VCaP (cell line): ENCODE measurements at regions not wholly inside any gene's neighbourhood (a gene's known extent, or its start where the extent isn't known, plus 50 kb on each side); places are given as distances from the start of the nearest gene placed in this dataset.
A peak's percentile ranks its signal among the peaks of the same experiment; 100 is the strongest.

Experiments
- H3K27ac ChIP-seq: fragments of 450-650 bp; 2 replicates; pipeline ENCODE4 v1.5.1; 2017
- CTCF ChIP-seq: fragments of 450-650 bp; conservative IDR thresholded peaks from 2 replicates; pipeline ENCODE4 v1.5.1; 2017; ENCODE audit warnings: mild to moderate bottlenecking, moderate library complexity

GRCh38 chr3:104796556-104796955 lies 570.2 kb upstream of the ALCAM start:
- TF ChIP-seq CTCF: no peak
- H3K27ac ChIP-seq: no peak overlapping the region

DNA sequence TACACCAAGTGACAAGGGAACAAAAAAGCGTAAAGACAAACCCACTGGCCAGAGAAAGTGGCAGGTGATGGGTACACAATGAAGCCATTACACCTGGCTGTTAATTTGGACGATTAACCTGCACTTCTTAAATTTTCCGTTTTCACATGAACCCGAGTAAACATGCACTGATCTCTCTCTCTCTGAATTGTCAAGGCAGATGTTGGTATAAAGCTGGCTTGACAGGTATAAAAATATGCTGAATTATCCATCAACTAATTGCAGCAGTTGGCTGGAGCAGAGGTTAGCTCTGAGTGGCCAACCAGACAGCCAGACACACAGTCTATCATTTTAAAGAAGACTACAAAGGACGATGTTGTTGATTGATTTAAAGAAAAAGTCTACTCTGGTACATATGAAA lies 561.7 kb upstream of the ALCAM start:
- no peak overlapping the region for H3K27ac ChIP-seq
- no peak for TF ChIP-seq CTCF

- H3K27ac ChIP-seq: no peak overlapping the region
- TF ChIP-seq CTCF: no peak
Measured at GRCh38 chr3:104805508-104805907, 561.2 kb upstream of the ALCAM start.

- no peak for TF ChIP-seq CTCF
- H3K27ac ChIP-seq: no peak overlapping the region
Measured at GRCh38 chr3:104810896-104811295, 555.8 kb upstream of the ALCAM start.

GRCh38 chr3:104816008-104816407 lies 550.7 kb upstream of the ALCAM start:
- no peak overlapping the region for H3K27ac ChIP-seq
- TF ChIP-seq CTCF: no peak

DNA sequence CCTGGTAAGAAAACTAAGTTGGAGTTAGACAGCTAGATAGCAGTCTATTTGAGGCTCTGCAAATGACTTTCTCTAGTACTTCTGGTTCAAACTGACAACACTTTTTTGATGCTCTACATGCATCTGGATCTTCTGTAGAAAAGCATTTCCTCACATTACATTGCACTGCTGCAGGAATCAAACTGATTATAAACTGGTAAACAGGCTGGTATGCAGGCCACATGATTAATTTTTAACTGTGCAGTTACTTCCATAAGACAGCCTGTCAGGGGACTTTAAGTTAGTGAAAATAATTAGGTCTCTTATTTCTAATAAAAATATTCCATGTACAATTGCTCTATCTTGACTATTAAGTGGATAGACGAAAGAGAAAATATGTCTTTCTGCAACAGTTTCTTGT lies 550.0 kb upstream of the ALCAM start:
- H3K27ac ChIP-seq: 0 out of 2 replicates have a peak overlapping the region, but pooled peaks have one; percentile 11
- no peak for TF ChIP-seq CTCF

DNA sequence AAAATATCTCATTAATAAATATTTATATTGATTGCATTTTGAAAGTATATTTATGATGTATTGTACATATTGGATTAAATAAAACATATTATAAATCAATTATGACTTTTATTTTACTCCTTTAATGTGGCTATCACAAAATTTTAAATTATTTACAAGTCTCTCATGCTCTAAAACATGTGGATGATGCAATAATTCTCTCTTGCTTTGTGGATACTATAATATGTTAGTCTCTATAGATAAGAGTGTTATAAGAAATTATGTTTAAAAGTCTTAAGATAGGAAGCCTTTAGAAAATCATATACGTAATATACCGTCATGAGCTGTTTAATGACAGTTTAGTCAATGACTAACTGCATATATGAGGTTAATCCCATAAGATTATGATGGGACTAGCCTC lies 547.4 kb upstream of the ALCAM start:
- H3K27ac ChIP-seq: no peak overlapping the region
- TF ChIP-seq CTCF: no peak

- TF ChIP-seq CTCF: no peak
- no peak overlapping the region for H3K27ac ChIP-seq
Measured at GRCh38 chr3:104820959-104821358, 545.8 kb upstream of the ALCAM start.
